Ramos (cell line): ENCODE measurements at regions not wholly inside any gene's neighbourhood (a gene's known extent, or its start where the extent isn't known, plus 50 kb on each side); places are given as distances from the start of the nearest gene placed in this dataset.
"Not testable (repeated sequence)": the region's sequence is repeated elsewhere in the genome, so short reads cannot be mapped to it uniquely, and the experiment has no call there.

Experiments
- in situ Hi-C: fragments of 300-500 bp; cut with MboI; formaldehyde crosslinking; loops from one replicate; pipeline ENCODE4 v1.14.3; 2022; ENCODE audit warnings: low sequenced_read_pairs; ENCODE audit not compliant: unreplicated experiment

GRCh38 chr4:62512271-62512670 lies 1312.1 kb downstream of the ADGRL3 start:
- in situ Hi-C loops, result no loop called here

- in situ Hi-C loops, result no loop called here
Observed at GRCh38 chr4:62510228-62510627, 1310.1 kb downstream of the ADGRL3 start.

DNA sequence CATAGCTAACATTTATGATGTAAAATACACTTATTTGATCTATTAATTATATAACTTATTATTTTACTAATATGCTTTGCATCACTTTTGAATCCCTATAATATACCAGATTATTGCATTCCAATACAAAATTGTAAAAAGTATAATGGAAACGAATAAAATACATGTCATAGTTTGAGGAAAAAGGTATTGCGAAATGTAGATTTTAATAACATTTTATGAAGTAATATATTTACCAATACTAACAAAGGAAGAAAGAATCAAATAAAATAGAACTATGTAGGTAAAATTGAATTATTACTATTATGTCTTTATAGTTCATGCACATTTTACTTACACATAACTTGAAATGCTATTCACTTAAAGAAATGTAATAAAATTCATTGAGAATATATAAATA lies 1300.2 kb downstream of the ADGRL3 start:
- in situ Hi-C loops, result no loop called here

GRCh38 chr4:62495032-62495431 lies 1294.9 kb downstream of the ADGRL3 start:
- in situ Hi-C loops, result no loop called here

GRCh38 chr4:62491756-62492155 lies 1291.6 kb downstream of the ADGRL3 start:
- in situ Hi-C loops, result not testable (repeated sequence)

DNA sequence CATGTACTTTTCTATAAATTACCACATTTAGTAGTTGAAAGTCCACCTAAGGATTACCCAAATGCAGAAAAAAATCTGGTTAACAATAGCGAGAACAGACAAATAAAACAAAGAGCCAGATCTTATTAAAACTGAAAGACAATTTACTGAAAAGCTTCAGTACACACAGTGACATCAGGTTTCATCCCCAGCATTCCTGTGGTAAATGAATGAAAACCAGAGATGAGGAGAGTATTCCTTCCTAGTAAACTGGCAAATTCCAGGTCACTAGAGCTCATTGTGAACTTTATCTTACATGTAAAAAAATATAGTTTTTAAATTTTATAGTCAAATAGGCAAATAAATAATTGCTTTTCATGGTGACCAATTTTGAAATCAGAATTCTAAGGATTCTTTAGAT lies 1290.5 kb downstream of the ADGRL3 start:
- in situ Hi-C loops, result no loop called here

GRCh38 chr4:62487016-62487415 lies 1286.9 kb downstream of the ADGRL3 start:
- in situ Hi-C loops, result no loop called here

GRCh38 chr4:62484357-62484756 lies 1284.2 kb downstream of the ADGRL3 start:
- in situ Hi-C loops, result no loop called here

DNA sequence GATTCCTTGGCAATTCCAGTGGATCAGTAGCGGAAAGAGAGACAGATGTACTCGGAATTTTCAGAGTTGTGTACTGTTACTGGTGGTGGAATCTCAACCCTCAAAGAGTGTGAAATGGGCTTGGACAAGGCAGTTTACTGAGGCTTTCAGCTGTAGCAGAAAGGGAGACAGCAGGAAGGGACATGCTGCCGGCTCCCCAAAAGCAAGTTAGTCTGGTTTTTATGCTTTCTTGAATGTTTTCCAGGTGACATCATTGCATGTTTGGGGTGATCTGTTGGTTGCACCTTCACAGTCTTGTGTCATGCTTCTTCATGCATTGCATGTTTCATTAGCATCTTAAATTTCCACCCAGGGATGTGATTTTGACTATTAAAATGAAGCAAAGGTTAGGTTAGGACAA lies 1282.2 kb downstream of the ADGRL3 start:
- in situ Hi-C loops, result no loop called here

DNA sequence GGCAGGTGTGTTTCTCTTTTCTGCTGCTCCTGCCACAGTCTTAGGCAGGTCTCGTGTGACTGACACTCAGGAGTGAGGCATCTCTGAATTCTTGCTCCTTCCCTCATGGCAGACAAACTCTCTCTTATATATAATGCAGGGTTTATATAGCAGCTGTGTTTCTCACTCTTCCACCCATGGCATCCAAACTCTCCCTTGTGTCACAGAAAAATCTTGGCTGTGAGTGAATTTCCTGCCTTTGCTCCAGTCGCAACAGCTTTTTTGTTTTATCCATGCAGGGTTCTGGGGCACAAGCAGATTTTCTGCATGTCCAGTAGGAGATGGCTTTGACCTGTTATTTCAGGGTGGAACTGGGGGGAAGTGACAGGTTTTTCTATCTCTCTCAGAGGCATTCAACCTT lies 1275.5 kb downstream of the ADGRL3 start:
- in situ Hi-C loops, result no loop called here

DNA sequence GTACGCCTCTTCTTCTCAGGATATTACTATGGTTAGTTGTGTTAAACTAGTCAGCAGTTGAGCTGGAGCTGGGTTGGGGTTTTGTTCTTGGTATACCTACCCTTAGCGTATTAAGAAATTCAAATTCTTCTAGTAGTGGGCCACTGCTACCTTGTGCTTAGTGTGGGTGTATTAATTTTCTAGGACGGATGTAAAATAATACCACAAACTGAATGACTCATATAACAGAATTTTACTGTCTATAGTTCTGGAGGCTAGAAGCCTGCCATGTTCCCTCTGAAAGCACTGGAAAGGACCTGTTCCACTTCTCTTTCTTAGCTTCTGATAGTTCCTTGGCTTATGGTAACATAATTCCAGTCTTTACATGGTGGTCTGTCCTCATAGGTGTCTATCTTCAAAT lies 1274.7 kb downstream of the ADGRL3 start:
- in situ Hi-C loops, result no loop called here

DNA sequence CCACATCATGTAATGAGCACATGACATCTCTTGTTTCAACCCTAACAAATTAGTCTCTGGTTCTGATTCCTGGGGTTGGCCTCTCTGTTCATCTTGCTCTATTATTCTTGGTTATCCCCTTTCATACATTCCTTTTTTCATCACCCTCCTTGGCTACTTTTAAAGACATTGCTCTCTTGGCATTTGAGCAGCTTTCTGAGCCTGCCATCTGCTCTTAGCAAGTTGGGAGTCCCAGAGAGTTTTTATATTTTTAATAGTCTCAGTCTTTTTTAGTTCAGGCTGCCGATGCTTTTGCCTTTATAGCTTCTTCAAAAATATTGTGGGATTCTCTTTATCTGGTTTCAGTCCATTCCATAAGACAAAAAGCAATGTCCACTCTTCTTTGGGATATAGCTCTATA lies 1270.9 kb downstream of the ADGRL3 start:
- in situ Hi-C loops, result no loop called here

DNA sequence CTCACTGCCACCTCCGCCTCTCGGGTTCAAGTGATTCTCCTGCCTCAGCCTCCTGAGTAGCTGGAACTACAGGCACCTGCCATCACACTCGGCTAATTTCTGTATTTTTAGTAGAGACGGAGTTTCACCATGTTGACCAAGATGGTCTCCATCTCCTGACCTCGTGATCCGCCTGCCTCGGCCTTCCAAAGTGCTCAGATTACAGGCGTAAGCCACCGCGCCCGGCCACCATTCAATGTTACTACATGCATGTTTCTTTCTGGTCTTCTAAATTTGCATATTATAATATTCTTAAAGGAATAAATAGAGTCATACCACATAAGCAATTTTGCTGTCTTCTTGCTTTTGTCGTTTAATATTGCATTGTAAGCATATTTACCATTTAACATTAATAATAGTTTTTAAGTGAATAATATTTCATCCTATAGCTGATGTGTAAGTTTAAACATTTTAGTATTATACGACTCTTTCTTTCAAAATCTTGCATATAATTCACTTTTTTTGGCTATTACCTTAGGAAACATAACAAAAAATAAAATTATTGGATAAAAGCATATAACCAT lies 1270.4 kb downstream of the ADGRL3 start:
- in situ Hi-C loops, result no loop called here

DNA sequence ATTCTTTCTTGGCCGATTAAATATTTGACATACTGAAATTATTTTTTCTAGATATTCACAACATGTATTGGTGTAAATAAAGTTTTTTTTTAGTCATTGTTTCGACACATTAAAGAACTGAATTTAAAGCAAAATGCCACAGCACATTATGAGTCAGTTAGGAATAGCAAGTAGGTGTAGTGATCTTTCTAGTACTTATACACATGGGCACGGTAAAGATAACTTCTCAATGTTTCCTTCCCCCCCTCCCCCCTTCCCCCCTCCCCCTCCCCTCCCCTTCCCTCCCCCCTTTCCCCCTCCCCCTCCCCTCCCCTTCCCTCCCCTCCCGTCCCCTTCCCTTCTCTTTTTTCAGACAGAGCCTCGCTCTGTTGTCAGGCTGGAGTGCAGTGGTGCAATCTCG lies 1269.9 kb downstream of the ADGRL3 start:
- in situ Hi-C loops, result no loop called here

GRCh38 chr4:62461961-62462360 lies 1261.8 kb downstream of the ADGRL3 start:
- in situ Hi-C loops, result no loop called here

- in situ Hi-C loops, result no loop called here
Observed at GRCh38 chr4:62460329-62460728, 1260.2 kb downstream of the ADGRL3 start.

- in situ Hi-C loops, result no loop called here
Observed at GRCh38 chr4:62457356-62457755, 1257.2 kb downstream of the ADGRL3 start.

DNA sequence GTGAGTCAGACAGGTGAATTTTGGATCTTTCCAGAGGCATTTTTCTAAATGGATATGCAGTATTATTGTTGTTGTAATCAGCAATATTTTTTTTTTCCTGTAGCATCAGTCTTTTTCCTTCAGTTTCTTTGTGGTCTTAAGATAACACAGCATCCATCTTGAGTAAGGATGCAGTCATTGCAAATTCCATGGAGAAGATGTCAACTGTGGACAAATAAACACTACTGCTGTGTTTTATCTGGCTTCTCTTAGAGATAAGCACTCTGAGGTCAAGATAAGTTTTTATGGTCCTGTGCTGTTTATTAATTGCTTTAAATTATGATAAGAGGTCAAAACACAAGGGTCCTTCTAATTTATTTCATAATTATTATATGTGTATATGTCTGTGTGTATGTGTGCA lies 1255.7 kb downstream of the ADGRL3 start:
- in situ Hi-C loops, result no loop called here

DNA sequence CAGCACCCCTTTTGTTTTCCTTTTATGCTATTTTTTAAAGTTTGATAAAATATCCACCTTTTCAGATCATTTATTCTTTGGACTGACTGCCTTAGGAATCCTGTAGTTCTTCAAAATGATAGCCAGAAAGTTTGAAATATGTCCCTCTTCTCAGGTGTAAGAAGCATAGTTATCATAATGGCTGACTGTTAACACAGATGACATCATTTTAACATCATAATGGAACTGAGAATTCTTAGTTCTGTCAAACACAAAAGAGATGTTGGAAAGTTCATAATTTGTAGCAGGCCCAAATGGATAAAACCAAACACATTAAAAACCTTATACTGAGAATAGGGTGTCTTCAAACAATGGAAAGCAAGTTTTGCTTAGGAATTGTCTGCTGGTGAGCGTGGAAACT lies 1254.4 kb downstream of the ADGRL3 start:
- in situ Hi-C loops, result no loop called here

DNA sequence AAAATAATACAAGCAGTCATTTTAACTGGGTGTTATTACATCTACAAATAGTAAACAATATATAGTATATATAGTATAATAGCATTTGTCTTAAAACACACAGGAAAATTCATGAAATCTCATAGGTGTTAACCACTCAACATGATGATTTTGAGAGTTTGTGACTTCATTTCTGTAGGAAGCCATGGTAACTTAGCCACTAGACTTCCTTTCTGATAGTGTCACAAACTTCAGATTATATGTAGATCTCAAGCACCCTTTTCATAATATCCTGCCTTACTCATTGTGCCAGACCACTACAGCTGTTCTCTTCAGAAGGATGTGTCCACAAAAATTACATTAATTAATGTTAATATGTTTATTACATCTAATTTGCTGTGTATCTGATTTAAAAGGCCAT lies 1250.6 kb downstream of the ADGRL3 start:
- in situ Hi-C loops, result no loop called here

DNA sequence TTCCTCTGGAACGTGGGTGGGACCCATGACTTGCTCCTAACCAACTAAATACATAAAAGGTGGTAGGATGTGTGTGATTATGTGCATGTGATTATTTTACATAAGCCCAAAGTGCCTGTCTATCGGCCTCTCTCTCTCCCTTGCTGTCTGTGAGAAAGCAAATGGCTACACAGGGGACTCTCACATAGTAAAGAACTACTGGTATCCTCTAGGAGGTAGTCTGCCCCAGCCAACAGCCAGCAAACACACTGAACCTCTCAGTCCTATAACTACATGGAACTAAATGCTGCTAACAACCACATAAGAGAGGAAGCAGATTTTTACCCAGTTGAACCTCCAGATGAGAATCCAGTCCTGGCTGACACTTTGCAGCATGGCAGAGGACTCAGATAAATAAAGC lies 1249.4 kb downstream of the ADGRL3 start:
- in situ Hi-C loops, result no loop called here

DNA sequence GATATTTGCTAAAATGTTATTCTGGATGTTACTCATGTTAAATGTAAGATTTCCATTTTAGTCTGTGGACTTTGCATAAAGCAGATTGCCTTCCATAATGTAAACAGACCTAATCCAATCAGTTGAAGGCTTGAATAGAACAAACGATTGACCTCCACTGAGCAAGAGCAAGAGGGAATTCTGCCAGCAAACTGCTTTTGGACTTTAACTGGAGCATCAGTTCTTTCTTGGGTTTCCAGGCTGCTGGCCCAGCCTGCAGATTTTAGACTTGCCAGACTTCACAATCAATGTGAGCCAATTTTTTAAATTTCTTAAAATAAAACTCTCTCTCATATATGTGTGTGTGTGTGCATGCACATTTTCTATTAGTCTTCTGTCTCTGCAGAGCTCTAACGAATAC lies 1248.8 kb downstream of the ADGRL3 start:
- in situ Hi-C loops, result no loop called here

DNA sequence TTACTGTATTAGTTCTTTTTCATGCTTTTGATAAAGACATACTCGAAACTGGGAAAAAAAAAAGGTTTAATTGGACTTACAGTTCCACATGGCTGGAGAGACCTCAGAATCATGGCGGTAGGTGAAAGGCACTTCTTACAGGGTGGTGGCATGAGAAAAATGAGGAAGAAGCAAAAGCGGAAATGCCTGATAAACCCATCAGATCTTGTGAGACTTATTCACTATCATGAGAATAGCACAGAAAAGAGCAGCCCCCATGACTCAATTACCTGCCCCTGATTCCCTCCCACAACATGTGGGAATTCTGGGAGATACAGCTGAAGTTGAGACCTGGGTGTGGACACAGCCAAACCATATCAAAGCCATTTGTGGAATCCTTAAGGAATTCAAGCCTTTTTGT lies 1238.9 kb downstream of the ADGRL3 start:
- in situ Hi-C loops, result no loop called here
